CD8-positive, alpha-beta memory T cell (primary cell): ENCODE measurements at regions not wholly inside any gene's neighbourhood (a gene's known extent, or its start where the extent isn't known, plus 50 kb on each side); places are given as distances from the start of the nearest gene placed in this dataset.
"Not testable (repeated sequence)": the region's sequence is repeated elsewhere in the genome, so short reads cannot be mapped to it uniquely, and the experiment has no call there.

ENCODE experiments used
- CTCF ChIA-PET: fragments of 350-600 bp; sonication (Branson Sonifier 250); formaldehyde crosslinking; loops from one replicate; lab custom pipeline; 2021; ENCODE audit warnings: antibody characterized with exemption; lab: Charles Lee
- POLR2A ChIA-PET: fragments of 350-600 bp; sonication (Branson Sonifier 250); formaldehyde crosslinking; loops from one replicate; lab custom pipeline; 2021; ENCODE audit warnings: antibody characterized with exemption; lab: Charles Lee
- DNase-seq, 5 donors: peaks; one replicate each; pipeline versions ENCODE4 v3.0.0 to v3.0.0-alpha.2; 2020 to 2022; ENCODE audit warnings: mixed read lengths in 1 of 5
- H3K27ac ChIP-seq: one replicate; pipeline ENCODE4 v1.7.0; 2013; ENCODE audit warnings: low read depth, mild to moderate bottlenecking, low read length, moderate library complexity
- H3K27me3 ChIP-seq: 2 replicates; pipeline ENCODE4 v1.7.0; 2013; ENCODE audit warnings: low read length, mild to moderate bottlenecking; ENCODE audit not compliant: insufficient read depth, poor library complexity, severe bottlenecking
- H3K36me3 ChIP-seq: 2 replicates; pipeline ENCODE4 v1.7.0; 2013; ENCODE audit warnings: mild to moderate bottlenecking, low read length, moderate library complexity; ENCODE audit not compliant: insufficient read depth
- H3K4me1 ChIP-seq: 2 replicates; pipeline ENCODE4 v1.7.0; 2013; ENCODE audit warnings: mild to moderate bottlenecking, low read length, moderate library complexity; ENCODE audit not compliant: insufficient read depth
- H3K4me3 ChIP-seq: 2 replicates; pipeline ENCODE4 v1.7.0; 2013; ENCODE audit warnings: mild to moderate bottlenecking, low read length
- H3K9me3 ChIP-seq: 2 replicates; pipeline ENCODE4 v1.7.0; 2013; ENCODE audit warnings: mild to moderate bottlenecking, low read length
- H3K27ac Mint-ChIP-seq, 8 donors: one replicate each; pipeline ENCODE4 v1.8.0; 2020 to 2021; ENCODE audit warnings: mixed read lengths in 8 of 8, mild to moderate bottlenecking in 6 of 8, inconsistent platforms in 3 of 8, moderate library complexity in 3 of 8
- H3K27me3 Mint-ChIP-seq, 2 donors: one replicate each; pipeline ENCODE4 v1.8.0; 2020 to 2021; ENCODE audit warnings: mixed read lengths in 2 of 2, mild to moderate bottlenecking in 1 of 2, moderate library complexity in 1 of 2
- H3K36me3 Mint-ChIP-seq, 3 donors: one replicate each; pipeline ENCODE4 v1.8.0; 2020 to 2021; ENCODE audit warnings: mixed read lengths in 3 of 3, inconsistent platforms in 1 of 3, mild to moderate bottlenecking in 1 of 3
- H3K4me1 Mint-ChIP-seq, 3 donors: one replicate each; pipeline ENCODE4 v1.8.0; 2020 to 2021; ENCODE audit warnings: mixed read lengths in 3 of 3, inconsistent platforms in 1 of 3, mild to moderate bottlenecking in 1 of 3
- H3K4me3 Mint-ChIP-seq, 7 donors: one replicate each; pipeline ENCODE4 v1.8.0; 2020 to 2021; ENCODE audit warnings: mixed read lengths in 7 of 7, mild to moderate bottlenecking in 6 of 7, moderate library complexity in 4 of 7, inconsistent platforms in 2 of 7
- H3K9me3 Mint-ChIP-seq, 5 donors: one replicate each; pipeline ENCODE4 v1.8.0; 2020 to 2022; ENCODE audit warnings: mixed read lengths in 5 of 5, mild to moderate bottlenecking in 3 of 5, moderate library complexity in 2 of 5, inconsistent platforms in 1 of 5

GRCh38 chr11:80281194-80281593 is 840.4 kb upstream of the TENM4 start:
- Mint-ChIP-seq H3K36me3 (no peaks in the 10 kb centered on the region), H3K9me3 (peaks cover 2 to 22% (median 11%) of the 10 kb centered on the region in 5 donors), H3K4me3 (no peak overlapping the region), H3K27ac (no peak overlapping the region), H3K27me3 (no peaks in the 10 kb centered on the region), H3K4me1 (no peaks in the 10 kb centered on the region)
- Histone ChIP-seq H3K4me3 (no peak overlapping the region), H3K9me3 (no peaks in the 10 kb centered on the region), H3K36me3 (no peaks in the 10 kb centered on the region), H3K4me1 (no peaks in the 10 kb centered on the region), H3K27me3 (no peaks in the 10 kb centered on the region), H3K27ac (no peak overlapping the region)
- DNase-seq: no peak
- ChIA-PET CTCF (no interaction called here), POLR2A (no interaction called here)

- ChIA-PET POLR2A (no interaction called here), CTCF (no interaction called here)
- H3K27me3 ChIP-seq: no peaks in the 10 kb centered on the region
- Mint-ChIP-seq H3K9me3 (peaks cover 2 to 22% (median 10%) of the 10 kb centered on the region in 5 donors), H3K36me3 (no peaks in the 10 kb centered on the region), H3K4me1 (no peaks in the 10 kb centered on the region), H3K27me3 (no peaks in the 10 kb centered on the region), H3K27ac (no peak overlapping the region), H3K4me3 (no peak overlapping the region)
- H3K4me1 ChIP-seq: no peaks in the 10 kb centered on the region
- no peak overlapping the region for H3K4me3 ChIP-seq
- no peak for DNase-seq
- H3K9me3 ChIP-seq: no peaks in the 10 kb centered on the region
- no peaks in the 10 kb centered on the region for H3K36me3 ChIP-seq
- H3K27ac ChIP-seq: no peak overlapping the region
Observed at GRCh38 chr11:80280737-80281136, 839.9 kb upstream of the TENM4 start.

- Histone ChIP-seq H3K27me3 (no peaks in the 10 kb centered on the region), H3K36me3 (no peaks in the 10 kb centered on the region), H3K9me3 (no peaks in the 10 kb centered on the region), H3K27ac (no peak overlapping the region), H3K4me1 (no peaks in the 10 kb centered on the region), H3K4me3 (no peak overlapping the region)
- ChIA-PET CTCF (no interaction called here), POLR2A (no interaction called here)
- Mint-ChIP-seq H3K27ac (no peak overlapping the region), H3K4me3 (no peak overlapping the region), H3K36me3 (no peaks in the 10 kb centered on the region), H3K4me1 (no peaks in the 10 kb centered on the region), H3K27me3 (no peaks in the 10 kb centered on the region), H3K9me3 (peaks cover 1 to 26% (median 16%) of the 10 kb centered on the region in 5 donors)
- no peak for DNase-seq
Observed at GRCh38 chr11:80261776-80262175, 820.9 kb upstream of the TENM4 start.

- H3K27ac ChIP-seq, H3K4me1 Mint-ChIP-seq, H3K27me3 Mint-ChIP-seq, DNase-seq, CTCF ChIA-PET, POLR2A ChIA-PET, H3K27me3 ChIP-seq, H3K4me3 ChIP-seq, H3K4me1 ChIP-seq, H3K36me3 ChIP-seq, H3K27ac Mint-ChIP-seq, H3K36me3 Mint-ChIP-seq, H3K9me3 ChIP-seq, H3K4me3 Mint-ChIP-seq: not testable (repeated sequence)
- H3K9me3 Mint-ChIP-seq: peaks cover 3 to 21% (median 13%) of the 10 kb centered on the region in 5 donors
Observed at GRCh38 chr11:80257319-80258015, 816.6 kb upstream of the TENM4 start.

GRCh38 chr11:80255021-80255420 is 814.2 kb upstream of the TENM4 start:
- H3K4me1 Mint-ChIP-seq: no peaks in the 10 kb centered on the region
- POLR2A ChIA-PET: no interaction called here

GRCh38 chr11:80241766-80242165 is 800.9 kb upstream of the TENM4 start:
- Histone ChIP-seq H3K36me3 (no peaks in the 10 kb centered on the region), H3K4me1 (no peaks in the 10 kb centered on the region), H3K9me3 (no peaks in the 10 kb centered on the region), H3K27me3 (no peaks in the 10 kb centered on the region), H3K27ac (no peak overlapping the region), H3K4me3 (no peak overlapping the region)
- H3K36me3 Mint-ChIP-seq: no peaks in the 10 kb centered on the region
- H3K4me3 Mint-ChIP-seq: no peak overlapping the region
- H3K27ac Mint-ChIP-seq: no peak overlapping the region
- no peak for DNase-seq
- no peaks in the 10 kb centered on the region for H3K4me1 Mint-ChIP-seq
- no peaks in the 10 kb centered on the region for H3K27me3 Mint-ChIP-seq
- POLR2A ChIA-PET: no interaction called here
- peaks cover 7 to 34% (median 24%) of the 10 kb centered on the region in 5 donors for H3K9me3 Mint-ChIP-seq
- CTCF ChIA-PET: no interaction called here

More at GRCh38 chr11:80255021-80255420, 814.2 kb upstream of the TENM4 start:
- DNase-seq: no peak
- no peaks in the 10 kb centered on the region for H3K36me3 ChIP-seq
- Mint-ChIP-seq H3K4me3 (no peak overlapping the region), H3K27ac (no peak overlapping the region), H3K36me3 (no peaks in the 10 kb centered on the region), H3K27me3 (no peaks in the 10 kb centered on the region), H3K9me3 (peaks cover 3 to 19% (median 13%) of the 10 kb centered on the region in 5 donors)
- H3K27ac ChIP-seq: no peak overlapping the region
- CTCF ChIA-PET: no interaction called here
- no peaks in the 10 kb centered on the region for H3K27me3 ChIP-seq
- H3K4me3 ChIP-seq: no peak overlapping the region
- H3K9me3 ChIP-seq: no peaks in the 10 kb centered on the region
- H3K4me1 ChIP-seq: no peaks in the 10 kb centered on the region

- no peaks in the 10 kb centered on the region for H3K4me1 Mint-ChIP-seq
- Histone ChIP-seq H3K27ac (no peak overlapping the region), H3K4me1 (no peaks in the 10 kb centered on the region), H3K4me3 (no peak overlapping the region), H3K27me3 (no peaks in the 10 kb centered on the region), H3K9me3 (no peaks in the 10 kb centered on the region), H3K36me3 (no peaks in the 10 kb centered on the region)
- H3K27ac Mint-ChIP-seq: no peak overlapping the region
- H3K27me3 Mint-ChIP-seq: no peaks in the 10 kb centered on the region
- H3K9me3 Mint-ChIP-seq: peaks cover 8 to 33% (median 20%) of the 10 kb centered on the region in 5 donors
- ChIA-PET CTCF (no interaction called here), POLR2A (no interaction called here)
- H3K4me3 Mint-ChIP-seq: no peak overlapping the region
- H3K36me3 Mint-ChIP-seq: no peaks in the 10 kb centered on the region
- no peak for DNase-seq
Observed at GRCh38 chr11:80240245-80240644, 799.4 kb upstream of the TENM4 start.

GRCh38 chr11:80239217-80239616 is 798.4 kb upstream of the TENM4 start:
- Mint-ChIP-seq H3K27ac (no peak overlapping the region), H3K27me3 (no peaks in the 10 kb centered on the region), H3K36me3 (no peaks in the 10 kb centered on the region), H3K4me1 (no peaks in the 10 kb centered on the region), H3K4me3 (no peak overlapping the region), H3K9me3 (peaks cover 12 to 43% (median 25%) of the 10 kb centered on the region in 5 donors)
- no peaks in the 10 kb centered on the region for H3K9me3 ChIP-seq
- H3K27ac ChIP-seq: no peak overlapping the region
- no peaks in the 10 kb centered on the region for H3K27me3 ChIP-seq
- DNase-seq: no peak
- H3K36me3 ChIP-seq: no peaks in the 10 kb centered on the region
- ChIA-PET POLR2A (no interaction called here), CTCF (no interaction called here)
- no peaks in the 10 kb centered on the region for H3K4me1 ChIP-seq
- no peak overlapping the region for H3K4me3 ChIP-seq
